ENCODE measurements at regions not wholly inside any gene's neighbourhood (a gene's known extent, or its start where the extent isn't known, plus 50 kb on each side); places are given as distances from the start of the nearest gene placed in this dataset.

DNA sequence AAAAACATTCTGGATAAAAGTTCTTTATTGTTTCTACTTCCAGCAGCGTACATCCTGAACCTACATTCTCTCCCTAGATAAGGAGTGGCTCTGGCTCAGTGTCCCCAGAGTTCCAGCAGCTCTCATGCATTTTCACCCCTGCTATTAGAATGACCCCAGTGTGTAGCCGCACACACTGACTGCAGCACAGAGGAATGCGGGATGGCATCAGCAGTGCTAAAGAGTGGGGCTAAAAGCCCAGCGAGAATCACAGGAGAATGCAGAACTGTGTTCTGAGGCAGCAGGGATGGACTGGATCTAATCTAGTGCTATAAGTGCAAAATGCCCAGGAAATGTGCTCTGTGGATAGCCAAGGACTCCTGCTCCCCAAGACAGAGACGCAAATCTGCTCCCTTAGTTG is 66.4 kb upstream of the TJP1 start:
- no peak for DNase-seq (ENCODE audit: low read depth, low spot score)
- no peak overlapping the region for H3K4me3 ChIP-seq (ENCODE audit: low read length)

- no peak for DNase-seq (ENCODE audit: low read depth, low spot score)
- no peak overlapping the region for H3K4me3 ChIP-seq (ENCODE audit: low read length)
Observed at GRCh38 chr15:29887721-29888120, 65.5 kb upstream of the TJP1 start.

DNA sequence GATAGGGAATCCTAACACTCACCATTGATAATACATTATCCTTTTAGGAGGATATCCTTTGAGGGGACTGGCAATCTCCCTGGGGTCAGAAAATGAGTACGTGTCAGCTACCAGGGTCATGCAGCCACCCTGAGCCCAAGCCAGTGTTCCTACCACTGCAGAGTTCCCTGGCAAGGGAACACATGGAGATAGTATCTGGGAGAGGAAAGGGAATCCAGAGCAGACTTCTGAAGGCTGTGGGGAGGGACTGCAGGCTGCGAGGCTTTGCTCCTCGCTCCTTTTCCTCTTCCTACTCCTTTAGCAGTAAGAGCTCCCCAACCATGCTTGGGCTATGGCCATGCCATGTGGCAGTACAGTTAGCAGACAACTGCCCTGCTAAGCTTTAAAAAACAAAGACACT is 62.9 kb upstream of the TJP1 start:
- DNase-seq (ENCODE audit: low read depth, low spot score): no peak
- no peak overlapping the region for H3K4me3 ChIP-seq (ENCODE audit: low read length)

GRCh38 chr15:29883126-29883525 is 60.9 kb upstream of the TJP1 start:
- H3K4me3 ChIP-seq (ENCODE audit: low read length): no peak overlapping the region
- no peak for DNase-seq (ENCODE audit: low read depth, low spot score)

DNA sequence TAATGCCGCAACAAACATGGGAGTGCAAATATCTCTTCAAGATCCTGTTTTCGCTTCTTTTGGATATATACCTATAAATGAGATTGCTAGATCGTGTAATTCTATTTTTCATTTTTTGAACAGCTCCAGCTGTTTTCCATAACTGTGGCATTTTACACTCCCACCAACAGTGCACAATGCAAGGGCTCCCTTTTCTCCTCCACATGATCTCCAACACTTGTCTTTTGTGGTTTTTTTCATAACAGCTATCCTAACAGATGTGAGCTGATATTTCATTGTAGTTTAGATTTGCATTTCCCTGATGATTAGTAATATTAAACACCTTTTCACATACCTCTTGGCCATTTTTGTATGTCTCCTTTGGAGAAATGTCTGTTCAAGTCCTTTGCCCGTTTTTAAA is 58.6 kb upstream of the TJP1 start:
- DNase-seq (ENCODE audit: low read depth, low spot score): no peak
- no peak overlapping the region for H3K4me3 ChIP-seq (ENCODE audit: low read length)

- H3K4me3 ChIP-seq (ENCODE audit: low read length): no peak overlapping the region
- DNase-seq (ENCODE audit: low read depth, low spot score): no peak
Observed at GRCh38 chr15:29880341-29880740, 58.1 kb upstream of the TJP1 start.

DNA sequence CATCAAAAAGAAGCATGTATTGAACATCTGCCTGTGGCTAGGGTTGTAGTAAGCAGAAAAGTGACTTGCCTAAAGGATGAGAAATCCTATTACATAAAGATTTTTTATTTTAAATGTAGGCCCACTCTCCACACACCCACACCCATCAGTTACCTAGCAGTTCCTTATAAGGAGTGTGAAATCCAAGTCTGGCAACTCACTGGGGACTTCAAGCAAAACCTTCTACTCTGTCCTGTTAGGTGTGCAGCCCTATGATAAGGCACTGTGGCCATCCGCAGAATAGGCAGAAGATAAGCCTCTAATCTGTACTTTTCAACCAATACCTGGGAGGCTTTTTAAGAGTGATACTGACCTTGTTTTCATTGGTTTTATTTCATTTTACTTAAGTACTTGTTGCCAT is 52.7 kb upstream of the TJP1 start:
- DNase-seq (ENCODE audit: low read depth, low spot score): no peak
- no peak overlapping the region for H3K4me3 ChIP-seq (ENCODE audit: low read length)

DNA sequence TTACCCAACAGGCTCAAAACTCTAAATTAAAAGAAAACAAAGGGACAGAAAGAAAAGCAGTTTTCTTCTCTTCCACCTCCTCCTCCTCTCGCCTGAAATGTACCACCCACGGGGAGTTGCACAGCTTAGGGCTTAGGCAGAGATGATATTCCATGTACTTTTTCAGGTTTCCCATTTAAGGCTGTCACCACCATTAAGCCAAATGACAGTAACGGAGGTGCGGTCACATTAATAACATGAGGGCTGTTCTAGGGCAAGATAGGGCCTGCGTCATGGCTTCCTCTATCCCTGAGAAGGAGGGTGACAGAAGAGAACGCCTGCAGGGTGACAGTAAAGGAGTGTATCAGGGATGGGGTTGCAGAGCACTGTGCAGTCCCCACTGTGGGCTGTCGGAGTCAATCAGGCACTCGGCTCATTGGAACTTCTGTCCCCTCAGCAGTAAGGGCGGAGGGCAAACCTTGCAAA is 51.7 kb upstream of the TJP1 start:
- no peak for DNase-seq (ENCODE audit: low read depth, low spot score)

DNA sequence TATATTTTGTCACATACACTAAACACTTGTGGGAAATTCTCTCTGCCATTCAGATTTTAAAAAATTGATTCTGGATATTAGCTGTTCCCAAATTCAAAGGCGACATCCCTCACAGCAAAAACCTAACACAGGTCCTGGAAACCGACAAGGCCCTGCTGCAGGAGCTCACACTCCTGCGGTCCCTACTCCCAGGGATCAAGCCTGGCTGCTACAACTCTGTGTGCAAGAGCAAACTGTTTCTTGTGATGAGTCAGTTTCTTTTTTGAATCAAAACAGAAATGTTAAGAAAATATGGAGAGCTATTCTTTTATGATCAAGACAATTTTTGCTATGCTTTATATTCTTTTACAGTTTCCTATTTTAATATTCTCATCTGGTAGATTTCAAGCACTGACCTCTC is 51.0 kb upstream of the TJP1 start:
- no peak overlapping the region for H3K4me3 ChIP-seq (ENCODE audit: low read length)
- DNase-seq (ENCODE audit: low read depth, low spot score): no peak

More for the DNA sequence above, 51.7 kb upstream of the TJP1 start:
- no peak overlapping the region for H3K4me3 ChIP-seq (ENCODE audit: low read length)

- DNase-seq (ENCODE audit: low read depth, low spot score): no peak
Observed at GRCh38 chr15:29872716-29873115, 50.4 kb upstream of the TJP1 start.

More at GRCh38 chr15:29872716-29873115, 50.4 kb upstream of the TJP1 start:
- no peak overlapping the region for H3K4me3 ChIP-seq (ENCODE audit: low read length)
